ENCODE measurements at regions not wholly inside any gene's neighbourhood (a gene's known extent, or its start where the extent isn't known, plus 50 kb on each side); places are given as distances from the start of the nearest gene placed in this dataset.
A peak's percentile ranks its signal among the peaks of the same experiment; 100 is the strongest.
"Not testable (repeated sequence)": the region's sequence is repeated elsewhere in the genome, so short reads cannot be mapped to it uniquely, and the experiment has no call there.

DNA sequence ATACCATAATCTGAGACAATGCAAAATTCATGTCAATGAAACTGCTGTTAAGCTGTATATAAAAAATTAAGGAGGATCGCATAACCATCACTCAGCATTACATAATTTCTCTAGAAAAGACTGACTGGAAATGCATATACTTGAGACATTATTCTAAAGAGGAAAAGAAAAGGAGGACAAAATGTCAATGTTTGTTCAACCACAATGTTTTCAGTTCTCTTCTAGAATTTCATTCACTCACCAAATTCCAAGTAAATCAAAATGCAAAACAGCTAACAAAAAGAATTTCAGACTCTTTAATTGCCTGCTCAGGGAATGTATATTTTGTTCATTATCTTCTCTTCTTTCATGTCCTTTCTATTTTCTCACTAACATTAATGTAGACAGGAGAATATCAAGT is 106.2 kb upstream of the CCDC28A start:
- Mint-ChIP-seq H3K27ac (no peak overlapping the region), H3K36me3 (no peaks in the 10 kb centered on the region), H3K4me1 (no peaks in the 10 kb centered on the region), H3K4me3 (no peak overlapping the region), H3K9me3 (no peaks in the 10 kb centered on the region), H3K27me3 (peaks cover 5% of the 10 kb centered on the region)
- DNase-seq (no peak), ATAC-seq (ENCODE audit: low read depth) (no peak)
- POLR2A ChIA-PET, result no interaction called here

DNA sequence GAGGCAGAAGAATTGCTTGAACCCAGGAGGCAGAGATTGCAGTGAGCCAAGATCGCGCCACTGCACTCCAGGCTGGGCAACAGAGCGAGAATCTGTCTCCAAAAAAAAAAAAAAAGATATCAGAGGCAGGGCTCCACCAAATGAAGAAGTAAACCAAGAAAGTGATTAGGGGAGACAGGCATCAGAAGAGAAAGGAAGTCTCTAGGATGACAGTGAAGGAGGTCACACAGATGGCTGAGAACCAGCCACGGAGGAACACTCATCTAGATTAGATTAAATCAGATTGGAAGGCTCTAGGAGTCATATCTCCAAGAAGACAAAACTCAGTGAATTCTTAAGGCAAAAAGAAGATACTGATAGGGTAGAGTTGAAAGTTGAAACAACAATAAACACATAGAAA is 102.2 kb upstream of the CCDC28A start:
- Mint-ChIP-seq H3K4me3 (no peak overlapping the region), H3K27ac (no peak overlapping the region), H3K36me3 (no peaks in the 10 kb centered on the region), H3K27me3 (peaks cover 3% of the 10 kb centered on the region), H3K9me3 (no peaks in the 10 kb centered on the region), H3K4me1 (no peaks in the 10 kb centered on the region)
- ATAC-seq (ENCODE audit: low read depth) (no peak), DNase-seq (no peak)
- POLR2A ChIA-PET, result no interaction called here

DNA sequence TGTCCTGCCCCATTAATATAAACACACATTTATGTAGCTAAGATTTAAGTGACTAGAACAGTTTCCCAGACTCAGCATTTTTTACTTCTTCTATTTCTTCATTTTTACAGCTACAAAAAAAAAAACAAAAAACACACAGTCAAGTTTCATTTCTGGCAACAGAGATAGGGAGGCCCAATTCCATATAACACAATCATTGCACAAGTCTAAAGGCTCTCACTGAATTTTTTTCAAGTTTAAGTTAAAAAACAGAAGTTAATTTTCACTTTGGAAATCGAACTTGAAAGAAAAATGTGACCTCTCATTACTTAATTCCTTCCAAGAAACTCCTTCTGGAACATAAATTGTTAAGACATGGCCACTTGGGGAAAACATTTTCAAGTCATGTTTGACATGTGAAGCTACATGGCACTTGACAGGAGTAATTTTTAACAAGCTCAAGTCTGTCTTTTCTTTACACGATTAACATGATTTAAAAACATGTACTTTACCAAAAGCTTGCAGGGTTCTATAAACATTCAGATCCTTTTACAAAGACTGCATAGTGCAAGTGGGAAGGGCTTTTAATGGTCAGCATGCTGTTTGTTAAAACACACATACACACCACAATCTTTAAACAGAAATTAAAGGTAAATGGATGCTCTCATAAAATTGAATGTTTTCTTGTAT is 100.1 kb upstream of the CCDC28A start:
- Mint-ChIP-seq H3K36me3 (no peaks in the 10 kb centered on the region), H3K27me3 (peaks cover 3% of the 10 kb centered on the region), H3K27ac (no peak overlapping the region), H3K9me3 (no peaks in the 10 kb centered on the region), H3K4me3 (no peak overlapping the region), H3K4me1 (no peaks in the 10 kb centered on the region)
- DNase-seq (no peak), ATAC-seq (ENCODE audit: low read depth) (no peak)
- POLR2A ChIA-PET, result no interaction called here

DNA sequence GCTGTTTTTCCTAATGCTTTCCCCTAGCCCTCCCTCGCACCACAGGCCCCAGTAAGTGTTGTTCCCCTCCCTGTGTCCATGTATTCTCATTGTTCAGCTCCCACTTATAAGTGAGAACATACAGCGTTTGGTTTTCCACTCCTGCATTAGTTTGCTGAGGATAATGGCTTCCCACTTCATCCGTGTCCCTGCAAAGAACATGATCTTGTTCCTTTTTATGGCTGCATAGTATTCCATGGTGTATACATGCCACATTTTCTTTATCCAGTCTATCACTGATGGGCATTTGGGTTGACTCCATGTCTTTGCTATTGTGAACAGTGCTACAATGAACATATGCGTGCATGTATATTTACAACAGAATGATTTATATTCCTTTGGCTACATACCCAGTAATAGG is 99.1 kb upstream of the CCDC28A start:
- H3K27me3 Mint-ChIP-seq; POLR2A ChIA-PET; H3K27ac Mint-ChIP-seq; H3K9me3 Mint-ChIP-seq; ATAC-seq (ENCODE audit: low read depth); H3K36me3 Mint-ChIP-seq; H3K4me1 Mint-ChIP-seq; H3K4me3 Mint-ChIP-seq; DNase-seq: not testable (repeated sequence)

DNA sequence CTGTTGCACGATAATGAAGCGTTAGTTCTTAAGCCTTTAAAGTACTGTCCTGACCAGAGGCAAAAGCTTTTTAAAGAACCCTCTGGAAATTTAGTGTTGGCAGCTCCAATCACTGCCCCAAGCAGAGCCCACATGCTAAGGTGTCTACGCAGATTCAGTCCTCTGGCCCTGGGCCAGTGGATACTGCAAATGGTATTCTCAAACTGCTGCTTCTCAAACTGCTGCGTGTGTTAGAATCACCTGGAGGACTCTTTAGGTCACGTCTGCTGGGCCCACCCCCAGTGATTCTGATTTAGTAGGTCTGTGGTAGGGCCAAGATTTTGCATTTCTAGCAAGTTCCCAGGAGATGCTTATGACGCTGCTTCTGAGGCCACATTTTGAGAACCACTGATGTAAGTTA is 96.0 kb upstream of the CCDC28A start:
- POLR2A ChIA-PET, result no interaction called here
- Mint-ChIP-seq H3K9me3 (no peaks in the 10 kb centered on the region), H3K36me3 (no peaks in the 10 kb centered on the region), H3K27me3 (peaks cover 13% of the 10 kb centered on the region), H3K27ac (no peak overlapping the region), H3K4me3 (no peak overlapping the region), H3K4me1 (no peaks in the 10 kb centered on the region)
- DNase-seq (no peak), ATAC-seq (ENCODE audit: low read depth) (no peak)

DNA sequence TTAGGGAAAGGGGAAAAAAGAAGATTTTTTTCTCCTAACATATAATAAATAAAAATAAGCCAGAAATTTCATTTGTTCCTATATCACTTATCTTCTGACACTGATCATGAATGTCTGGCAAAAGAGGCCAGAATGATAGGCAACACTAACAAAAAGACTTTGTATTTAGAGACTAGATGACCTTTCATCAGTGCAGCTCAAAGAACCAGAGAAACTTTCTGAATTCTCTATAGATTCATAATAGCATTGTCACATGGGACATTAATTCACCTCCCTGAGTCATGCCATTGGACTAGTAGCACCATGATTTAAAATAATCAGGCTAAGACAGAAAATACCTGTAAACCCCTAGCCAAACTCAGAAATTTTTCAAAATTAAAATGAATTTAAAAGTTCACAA is 95.4 kb upstream of the CCDC28A start:
- peaks cover 13% of the 10 kb centered on the region for H3K27me3 Mint-ChIP-seq
- H3K4me3 Mint-ChIP-seq, result no peak overlapping the region
- H3K9me3 Mint-ChIP-seq, result no peaks in the 10 kb centered on the region
- POLR2A ChIA-PET, result no interaction called here
- no peaks in the 10 kb centered on the region for H3K4me1 Mint-ChIP-seq
- no peak overlapping the region for H3K27ac Mint-ChIP-seq
- DNase-seq (no peak), ATAC-seq (ENCODE audit: low read depth) (no peak)
- no peaks in the 10 kb centered on the region for H3K36me3 Mint-ChIP-seq

DNA sequence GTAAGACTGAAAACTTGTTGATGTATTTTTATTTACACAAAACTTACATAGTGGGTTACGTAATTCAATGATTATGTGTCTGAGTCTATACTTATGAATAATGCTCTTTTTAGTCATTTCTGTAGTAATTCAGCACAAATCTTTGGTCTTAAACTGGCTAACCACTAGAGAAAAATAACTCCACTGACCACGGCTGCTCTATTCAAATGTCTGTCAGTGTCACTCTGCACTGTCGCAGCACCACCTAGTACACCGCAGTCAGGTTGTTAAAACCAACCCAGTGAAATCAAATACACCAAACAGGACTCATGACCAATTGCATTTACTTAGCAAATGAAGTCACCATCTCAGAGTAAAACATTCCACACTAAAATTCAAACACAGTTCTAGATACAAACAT is 93.5 kb upstream of the CCDC28A start:
- ATAC-seq (ENCODE audit: low read depth) (no peak), DNase-seq (no peak)
- Mint-ChIP-seq H3K36me3 (no peaks in the 10 kb centered on the region), H3K9me3 (no peaks in the 10 kb centered on the region), H3K27me3 (peaks cover 13% of the 10 kb centered on the region), H3K4me1 (no peaks in the 10 kb centered on the region), H3K4me3 (no peak overlapping the region), H3K27ac (no peak overlapping the region)
- POLR2A ChIA-PET, result no interaction called here

DNA sequence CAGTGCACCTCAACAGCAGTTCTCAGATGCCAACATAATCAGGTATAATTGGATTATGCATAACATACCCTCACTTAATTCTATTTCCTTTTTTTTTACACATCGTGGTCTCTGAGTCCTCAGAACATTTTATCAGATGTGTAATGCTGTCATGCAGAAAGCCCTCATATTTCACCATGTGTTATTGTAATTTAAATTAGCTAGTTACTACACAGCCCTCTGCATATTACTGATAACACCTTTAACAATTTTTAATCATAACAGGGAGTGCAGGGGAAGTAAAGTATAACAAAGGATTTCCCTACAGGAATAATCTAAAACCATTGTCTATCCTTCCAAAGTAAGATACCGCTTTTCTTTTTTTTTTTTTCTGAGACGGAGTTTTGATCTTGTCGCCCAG is 91.9 kb upstream of the CCDC28A start:
- H3K27ac Mint-ChIP-seq, result no peak overlapping the region
- no peak for ATAC-seq (ENCODE audit: low read depth)
- H3K4me1 Mint-ChIP-seq, result no peaks in the 10 kb centered on the region
- DNase-seq, result no peak
- H3K36me3 Mint-ChIP-seq, result no peaks in the 10 kb centered on the region
- POLR2A ChIA-PET, result no interaction called here
- H3K9me3 Mint-ChIP-seq, result no peaks in the 10 kb centered on the region
- H3K4me3 Mint-ChIP-seq, result no peak overlapping the region
- peaks cover 15% of the 10 kb centered on the region for H3K27me3 Mint-ChIP-seq

DNA sequence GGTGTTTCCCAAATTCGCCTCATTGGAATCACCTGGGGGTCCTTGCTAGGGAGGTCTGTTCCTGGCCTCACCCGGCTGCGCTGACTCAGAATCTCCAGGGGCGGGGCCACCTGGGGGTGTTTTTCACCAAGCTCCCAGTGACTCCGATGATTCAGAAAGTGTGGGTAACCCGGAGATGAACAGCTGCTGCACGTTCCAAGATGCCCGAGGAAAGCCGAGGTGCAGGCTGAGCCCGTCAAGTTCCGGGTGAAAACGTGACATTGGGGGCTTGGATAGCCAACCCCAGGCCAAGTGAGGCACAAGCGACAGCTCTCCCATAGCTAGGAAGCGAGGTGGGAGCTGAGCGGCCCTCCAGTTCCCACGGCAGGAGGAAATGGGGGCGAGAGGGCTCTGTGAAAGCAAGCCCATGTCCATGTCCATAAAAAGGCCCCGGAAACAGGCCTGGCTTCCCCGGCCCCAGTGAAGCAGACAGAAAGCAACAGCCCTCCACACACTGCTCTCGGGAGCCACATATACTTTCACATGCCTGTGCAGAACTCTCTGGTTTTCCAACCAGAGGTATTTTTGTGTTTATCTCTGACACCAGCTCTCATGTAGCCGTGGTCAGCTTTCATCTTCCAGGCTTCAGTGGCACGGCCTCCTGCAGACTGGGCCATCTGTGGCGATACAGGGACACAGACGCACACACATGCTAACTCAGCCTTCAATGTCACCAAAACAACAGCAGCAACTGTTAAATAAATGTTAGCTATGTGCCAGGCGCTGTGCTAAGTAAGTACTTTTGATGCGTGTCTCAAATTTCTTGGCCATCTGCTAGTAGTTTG is 90.7 kb upstream of the CCDC28A start:
- POLR2A ChIA-PET, result no interaction called here
- Mint-ChIP-seq H3K36me3 (no peaks in the 10 kb centered on the region), H3K27me3 (peaks cover 15% of the 10 kb centered on the region), H3K4me1 (no peaks in the 10 kb centered on the region), H3K27ac (no peak overlapping the region), H3K4me3 (no peak overlapping the region), H3K9me3 (no peaks in the 10 kb centered on the region)
- no peak for ATAC-seq (ENCODE audit: low read depth)
- DNase-seq, result no peak

DNA sequence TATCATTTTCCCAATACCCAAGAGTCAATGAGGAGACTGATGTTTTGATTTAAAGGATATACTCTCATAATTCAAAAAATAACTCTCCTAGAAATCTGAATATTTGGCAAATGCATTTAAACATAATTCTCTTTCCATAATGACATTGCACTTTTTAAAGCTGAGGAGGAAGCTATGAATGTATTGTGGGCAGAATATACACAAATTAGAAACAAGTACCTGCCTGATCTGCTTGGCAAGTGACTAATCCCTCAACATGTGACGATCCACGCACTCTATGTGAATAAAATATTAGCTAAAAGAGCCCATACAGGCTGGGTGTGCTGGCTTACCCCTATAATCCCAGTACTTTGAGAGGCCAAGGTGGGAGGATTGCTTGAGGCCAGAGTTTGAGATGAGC is 88.3 kb upstream of the CCDC28A start:
- no peak for ATAC-seq (ENCODE audit: low read depth)
- POLR2A ChIA-PET, result no interaction called here
- DNase-seq, result no peak
- H3K27ac Mint-ChIP-seq, result no peak overlapping the region
- no peaks in the 10 kb centered on the region for H3K36me3 Mint-ChIP-seq
- H3K9me3 Mint-ChIP-seq, result no peaks in the 10 kb centered on the region
- no peak overlapping the region for H3K4me3 Mint-ChIP-seq
- H3K27me3 Mint-ChIP-seq, result peaks cover 9% of the 10 kb centered on the region
- no peaks in the 10 kb centered on the region for H3K4me1 Mint-ChIP-seq

DNA sequence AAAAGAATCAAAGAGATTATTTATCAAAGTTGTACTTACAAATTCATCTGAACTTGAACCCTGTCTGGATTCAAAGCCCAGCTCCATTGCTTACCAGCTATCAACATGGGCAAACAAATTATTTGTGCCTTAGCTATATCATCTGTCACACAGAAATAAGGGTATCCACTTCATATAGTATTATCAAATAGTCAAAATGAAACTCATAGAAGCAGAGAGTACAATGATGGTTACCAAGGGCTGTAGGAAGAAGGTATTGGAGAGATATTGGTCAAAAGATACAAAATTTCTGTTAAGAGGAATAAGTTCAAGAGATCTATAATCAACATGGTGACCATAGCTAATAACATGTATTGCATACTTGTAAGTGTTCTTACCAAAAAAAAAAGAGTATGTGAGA is 87.8 kb upstream of the CCDC28A start:
- ATAC-seq (ENCODE audit: low read depth) (no peak), DNase-seq (no peak)
- peaks cover 9% of the 10 kb centered on the region for H3K27me3 Mint-ChIP-seq
- H3K4me3 Mint-ChIP-seq, result no peak overlapping the region
- no peaks in the 10 kb centered on the region for H3K36me3 Mint-ChIP-seq
- H3K9me3 Mint-ChIP-seq, result no peaks in the 10 kb centered on the region
- H3K4me1 Mint-ChIP-seq, result no peaks in the 10 kb centered on the region
- no peak overlapping the region for H3K27ac Mint-ChIP-seq
- POLR2A ChIA-PET, result no interaction called here

DNA sequence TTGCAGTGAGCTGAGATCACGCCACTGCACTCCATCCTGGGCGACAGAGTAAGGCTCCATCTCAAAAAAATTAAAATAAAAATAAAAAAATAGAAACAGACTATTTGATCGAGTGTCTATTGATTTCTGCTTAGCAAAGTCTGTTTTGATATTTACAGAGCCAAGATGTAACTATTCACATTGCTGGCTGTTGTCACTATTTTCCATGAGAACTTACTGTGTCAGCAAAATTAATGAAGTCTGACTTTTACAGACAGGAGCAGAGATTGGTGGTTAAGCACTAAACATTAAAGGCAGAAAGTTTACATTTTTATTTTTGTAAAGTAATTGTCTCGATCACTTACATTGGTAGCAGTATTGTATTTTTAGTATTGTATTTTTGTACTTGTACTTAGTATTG is 85.0 kb upstream of the CCDC28A start:
- ATAC-seq (ENCODE audit: low read depth) (no peak), DNase-seq (no peak)
- H3K4me1 Mint-ChIP-seq, result peaks cover 2% of the 10 kb centered on the region
- H3K36me3 Mint-ChIP-seq, result no peaks in the 10 kb centered on the region
- H3K27me3 Mint-ChIP-seq, result peaks cover 18% of the 10 kb centered on the region
- H3K4me3 Mint-ChIP-seq, result no peak overlapping the region
- H3K9me3 Mint-ChIP-seq, result no peaks in the 10 kb centered on the region
- H3K27ac Mint-ChIP-seq, result no peak overlapping the region
- POLR2A ChIA-PET, result no interaction called here

DNA sequence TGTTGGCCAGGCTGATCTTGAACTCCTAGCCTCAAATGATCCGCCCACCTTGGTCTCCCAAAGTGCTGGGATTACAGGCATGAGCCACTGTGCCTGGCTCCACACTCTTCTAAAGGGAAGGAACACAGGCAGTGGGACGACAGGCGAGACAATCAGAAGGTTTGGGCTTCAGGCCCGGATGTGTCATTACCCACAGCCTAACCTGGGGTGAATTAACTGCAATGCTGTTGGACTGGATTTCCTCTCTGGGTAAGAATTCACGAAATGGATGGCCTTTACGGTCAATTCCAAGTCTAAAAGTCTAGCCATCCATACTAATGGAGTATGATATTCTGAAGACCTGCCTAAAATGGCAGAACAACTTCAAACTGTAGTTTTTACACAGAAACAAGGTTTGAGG is 83.7 kb upstream of the CCDC28A start:
- H3K27ac Mint-ChIP-seq, result no peak overlapping the region
- H3K4me1 Mint-ChIP-seq, result peaks cover 3% of the 10 kb centered on the region
- H3K36me3 Mint-ChIP-seq, result no peaks in the 10 kb centered on the region
- H3K9me3 Mint-ChIP-seq, result no peaks in the 10 kb centered on the region
- no peak for ATAC-seq (ENCODE audit: low read depth)
- no peak for DNase-seq
- no peak overlapping the region for H3K4me3 Mint-ChIP-seq
- peaks cover 28% of the 10 kb centered on the region for H3K27me3 Mint-ChIP-seq
- POLR2A ChIA-PET, result no interaction called here

DNA sequence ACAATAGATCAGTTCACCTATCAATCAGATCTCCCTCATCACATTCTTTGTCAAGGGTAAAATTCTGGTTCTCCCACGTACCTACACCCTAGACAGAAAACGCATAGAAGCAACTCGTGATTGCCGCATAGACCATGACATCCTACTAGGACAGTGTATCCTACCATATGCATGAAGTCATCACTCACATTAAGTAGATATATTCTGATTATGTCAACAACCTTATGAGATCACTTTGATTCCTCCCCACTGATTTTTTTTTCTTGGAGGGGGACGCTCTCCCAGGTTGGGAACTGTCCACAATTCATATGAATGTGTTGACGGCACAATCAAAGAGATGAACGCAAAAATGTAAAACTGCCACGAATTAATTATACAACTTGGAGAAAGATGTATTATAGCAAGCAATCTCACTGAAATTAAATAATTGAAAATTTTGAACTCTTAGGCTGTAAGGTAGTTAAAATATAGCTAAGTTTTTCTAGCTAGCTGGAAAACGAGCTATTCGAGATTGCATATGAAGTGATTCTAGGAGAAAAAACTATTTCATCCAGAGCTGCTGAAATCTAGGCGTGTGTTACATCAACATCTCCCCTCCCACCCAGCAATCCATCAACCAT is 82.5 kb upstream of the CCDC28A start:
- Mint-ChIP-seq H3K4me3 (peak overlapping the region; percentile 55), H3K4me1 (peaks cover 3% of the 10 kb centered on the region), H3K9me3 (no peaks in the 10 kb centered on the region), H3K27ac (no peak overlapping the region), H3K36me3 (no peaks in the 10 kb centered on the region), H3K27me3 (peaks cover 32% of the 10 kb centered on the region)
- ATAC-seq (ENCODE audit: low read depth) (no peak), DNase-seq (no peak)
- POLR2A ChIA-PET, result no interaction called here
